ENCODE measurements at regions not wholly inside any gene's neighbourhood (a gene's known extent, or its start where the extent isn't known, plus 50 kb on each side); places are given as distances from the start of the nearest gene placed in this dataset.

GRCh38 chr16:85285681-85286065, 173.4 kb upstream of the CIBAR2 start:
- peak overlapping the region; percentile 79 for H3K4me2 ChIP-seq (ENCODE audit: low read length)
- peaks cover 18% of the 10 kb centered on the region for H3K4me1 ChIP-seq (ENCODE audit: insufficient read depth, low read length)
- FAIRE-seq = no peak

DNA sequence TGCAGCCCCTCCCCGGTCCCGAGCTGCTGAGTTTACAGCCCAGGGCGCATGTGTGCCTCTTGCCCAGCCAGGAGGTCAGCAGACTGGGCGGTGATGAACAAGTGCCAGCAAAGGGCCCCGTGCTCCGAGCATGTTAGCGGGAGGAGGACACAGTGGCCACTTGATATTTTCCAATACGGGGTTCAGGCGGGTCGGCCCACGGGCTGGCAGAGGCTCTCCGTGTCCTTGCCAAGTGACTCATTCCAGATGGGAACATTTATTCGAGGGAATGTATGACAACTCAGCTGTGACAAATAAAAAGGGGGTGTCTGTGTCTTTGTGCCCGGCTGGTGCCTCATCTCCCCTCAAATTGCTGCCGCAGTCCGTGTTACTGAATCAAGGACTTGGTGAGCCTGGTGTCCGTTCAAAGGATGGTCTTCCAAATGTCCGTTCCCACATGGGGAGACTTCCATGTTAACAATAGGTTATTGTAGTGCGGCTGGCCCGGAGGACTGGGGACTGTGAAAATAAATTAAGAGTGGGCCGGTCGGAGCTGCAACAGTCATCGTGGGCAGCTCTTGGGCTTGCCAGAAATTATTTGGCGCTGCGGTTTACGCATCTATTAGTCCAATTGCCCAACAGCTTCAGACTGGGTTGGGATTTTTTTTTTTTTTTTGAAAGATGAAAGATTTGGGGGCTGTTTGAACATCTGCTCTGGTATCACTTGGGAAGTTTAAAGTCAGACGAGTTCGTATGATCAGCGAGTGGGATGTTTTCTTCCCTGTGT, 174.0 kb upstream of the CIBAR2 start:
- H3K9me3 ChIP-seq (ENCODE audit: insufficient read depth, low read depth, low read length) = no peaks in the 10 kb centered on the region
- peak overlapping the region; percentile 79 for H3K4me2 ChIP-seq (ENCODE audit: low read length)
- peak; percentile 81 for DNase-seq (ENCODE audit: low read depth)
- H4K20me1 ChIP-seq (ENCODE audit: insufficient read depth, low read length) = peaks cover 92% of the 10 kb centered on the region
- H3K36me3 ChIP-seq (ENCODE audit: insufficient read depth, low read length) = no peaks in the 10 kb centered on the region
- Mint-ChIP-seq H3K27me3 (ENCODE audit: low read depth, unreplicated experiment) (peaks cover 21% of the 10 kb centered on the region), H3K4me3 (ENCODE audit: unreplicated experiment) (no peak overlapping the region), H3K4me1 (ENCODE audit: low read depth, unreplicated experiment) (no peaks in the 10 kb centered on the region), H3K9me3 (ENCODE audit: unreplicated experiment) (no peaks in the 10 kb centered on the region), H3K36me3 (ENCODE audit: low read depth, unreplicated experiment) (no peaks in the 10 kb centered on the region), H3K27ac (ENCODE audit: unreplicated experiment) (peak overlapping the region; percentile 18)
- H3K9ac ChIP-seq (ENCODE audit: low read length) = no peak overlapping the region
- no peak overlapping the region for H3K27ac ChIP-seq (ENCODE audit: low read depth, low read length)
- no peaks in the 10 kb centered on the region for H3K79me2 ChIP-seq (ENCODE audit: insufficient read depth, low read length)
- H3K4me3 ChIP-seq (ENCODE audit: insufficient read depth, low read depth, low read length) = no peak overlapping the region
- peaks cover 18% of the 10 kb centered on the region for H3K4me1 ChIP-seq (ENCODE audit: insufficient read depth, low read length)
- H3K27me3 ChIP-seq (ENCODE audit: insufficient read depth, low read length) = peaks cover 2% of the 10 kb centered on the region
- no peak for FAIRE-seq
- TF ChIP-seq CTCF (IDR thresholded peaks at IDR 0.05; ENCODE audit: insufficient read depth, low read depth, low read length) (no peak), EZH2 (IDR thresholded peaks at IDR 0.05; ENCODE audit: insufficient read depth, low read length) (no peak)
- no peak overlapping the region for H2AFZ ChIP-seq (ENCODE audit: low read depth, low read length)

More at GRCh38 chr16:85285681-85286065, 173.4 kb upstream of the CIBAR2 start:
- H2AFZ ChIP-seq (ENCODE audit: low read depth, low read length) = no peak overlapping the region
- no peak overlapping the region for H3K27ac Mint-ChIP-seq (ENCODE audit: unreplicated experiment)
- no peak overlapping the region for H3K9ac ChIP-seq (ENCODE audit: low read length)
- no peak overlapping the region for H3K4me3 ChIP-seq (ENCODE audit: insufficient read depth, low read depth, low read length)
- no peaks in the 10 kb centered on the region for H3K36me3 ChIP-seq (ENCODE audit: insufficient read depth, low read length)
- peaks cover 92% of the 10 kb centered on the region for H4K20me1 ChIP-seq (ENCODE audit: insufficient read depth, low read length)
- peaks cover 23% of the 10 kb centered on the region for H3K27me3 Mint-ChIP-seq (ENCODE audit: low read depth, unreplicated experiment)
- no peak for DNase-seq (ENCODE audit: low read depth)
- H3K27me3 ChIP-seq (ENCODE audit: insufficient read depth, low read length) = peaks cover 2% of the 10 kb centered on the region
- no peaks in the 10 kb centered on the region for H3K9me3 Mint-ChIP-seq (ENCODE audit: unreplicated experiment)
- H3K79me2 ChIP-seq (ENCODE audit: insufficient read depth, low read length) = no peaks in the 10 kb centered on the region
- no peak overlapping the region for H3K27ac ChIP-seq (ENCODE audit: low read depth, low read length)
- no peaks in the 10 kb centered on the region for H3K4me1 Mint-ChIP-seq (ENCODE audit: low read depth, unreplicated experiment)
- TF ChIP-seq EZH2 (IDR thresholded peaks at IDR 0.05; ENCODE audit: insufficient read depth, low read length) (no peak), CTCF (IDR thresholded peaks at IDR 0.05; ENCODE audit: insufficient read depth, low read depth, low read length) (no peak)
- H3K36me3 Mint-ChIP-seq (ENCODE audit: low read depth, unreplicated experiment) = peaks cover 1% of the 10 kb centered on the region
- no peaks in the 10 kb centered on the region for H3K9me3 ChIP-seq (ENCODE audit: insufficient read depth, low read depth, low read length)
- H3K4me3 Mint-ChIP-seq (ENCODE audit: unreplicated experiment) = no peak overlapping the region
